Iris pigment epithelial cell (primary cell): ENCODE measurements at regions not wholly inside any gene's neighbourhood (a gene's known extent, or its start where the extent isn't known, plus 50 kb on each side); places are given as distances from the start of the nearest gene placed in this dataset.

Experiments used
- DNase-seq: peaks from one replicate; pipeline ENCODE4 v3.0.0-alpha.2; 2011; ENCODE audit warnings: low read depth

GRCh38 chr3:74693696-74694393, 79.4 kb upstream of the CNTN3 start:
- no peak for DNase-seq

GRCh38 chr3:74693251-74693650, 78.8 kb upstream of the CNTN3 start:
- DNase-seq: no peak

DNA sequence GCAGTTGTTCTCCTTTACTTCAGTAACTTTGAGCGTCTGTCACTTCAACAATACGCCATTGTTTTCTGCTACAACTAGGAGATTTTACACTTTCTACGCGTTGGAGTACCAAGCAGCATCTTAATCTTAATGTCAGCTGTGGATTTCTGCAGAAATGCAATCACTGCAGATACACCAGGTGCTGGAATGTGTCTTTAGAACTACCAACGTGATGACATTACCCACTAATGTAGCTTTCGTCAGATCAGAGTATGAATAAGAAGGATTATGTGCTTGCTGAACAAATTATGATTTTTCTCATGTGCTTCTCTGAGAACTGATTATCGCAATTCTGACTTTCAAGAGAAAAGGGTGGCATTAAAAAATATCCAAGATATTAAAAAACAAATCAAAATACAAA, 77.5 kb upstream of the CNTN3 start:
- no peak for DNase-seq

GRCh38 chr3:74673326-74673725, 58.9 kb upstream of the CNTN3 start:
- no peak for DNase-seq

DNA sequence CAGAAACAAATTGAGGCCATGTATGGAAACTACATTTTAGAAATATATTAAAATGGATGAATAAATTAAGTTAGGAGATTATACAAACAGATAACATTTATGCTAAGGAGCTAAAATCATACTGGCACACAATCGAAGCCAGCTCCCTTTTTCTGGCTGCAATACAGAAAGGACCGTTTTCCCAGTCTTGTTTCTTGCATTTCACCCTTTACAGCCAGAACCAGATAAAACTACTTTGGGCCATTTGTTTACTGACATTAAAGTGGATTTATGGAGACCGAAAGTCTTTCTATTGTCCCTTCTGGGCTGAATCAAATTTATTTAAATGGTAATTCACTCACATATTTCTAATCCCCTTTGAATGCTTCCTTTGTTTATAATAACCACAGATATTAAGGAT, 50.1 kb upstream of the CNTN3 start:
- no peak for DNase-seq
